Upper lobe of left lung (tissue), 6 donors: ENCODE measurements at regions not wholly inside any gene's neighbourhood (a gene's known extent, or its start where the extent isn't known, plus 50 kb on each side); places are given as distances from the start of the nearest gene placed in this dataset.

Experiments
- ATAC-seq, 2 donors: fragments of 200-7000 bp; cut with Tn5 transposase; one replicate each; pipeline ENCODE4 v1.9.1; 2022; ENCODE audit warnings: mild to moderate bottlenecking in 2 of 2, moderate library complexity in 2 of 2; ENCODE audit not compliant: low FRiP score in 2 of 2
- DNase-seq, 2 donors: peaks; one replicate each; pipeline ENCODE4 v3.0.0-alpha.2; 2019 to 2020
- H3K27ac ChIP-seq, 4 donors: fragments of 200-600 bp; sonication (generic); one replicate each; pipeline ENCODE4 v1.5.1; 2016 to 2019
- H3K27me3 ChIP-seq, 4 donors: fragments of 200-600 bp; sonication (generic); one replicate each; pipeline ENCODE4 v1.5.1; 2017 to 2019
- H3K36me3 ChIP-seq, 4 donors: fragments of 200-600 bp; sonication (generic); one replicate each; pipeline ENCODE4 v1.5.1; 2016 to 2019
- H3K4me1 ChIP-seq, 4 donors: fragments of 200-600 bp; sonication (generic); one replicate each; pipeline ENCODE4 v1.5.1; 2018 to 2019
- H3K4me3 ChIP-seq, 4 donors: fragments of 200-600 bp; sonication (generic); one replicate each; pipeline ENCODE4 v1.5.1; 2017 to 2019; ENCODE audit warnings: mild to moderate bottlenecking in 2 of 4, moderate library complexity in 1 of 4
- H3K9me3 ChIP-seq, 4 donors: fragments of 200-600 bp; sonication (generic); one replicate each; pipeline ENCODE4 v1.5.1; 2018 to 2019
- CTCF ChIP-seq, 6 experiments: fragments of 450-650 bp in 4 of 6; fragments of 200-600 bp in 2 of 6; sonication (generic) in 2 of 6; IDR thresholded peaks; one replicate each; pipeline ENCODE4 v1.5.1; 2016 to 2019; ENCODE audit warnings: antibody characterized with exemption in 6 of 6
- EP300 ChIP-seq, 4 donors: sonication (generic); formaldehyde crosslinking; IDR thresholded peaks; one replicate each; pipeline ENCODE4 v1.5.1; 2017; ENCODE audit warnings: antibody characterized with exemption in 4 of 4, control low read depth in 2 of 4
- POLR2A ChIP-seq, 4 donors: fragments of 450-650 bp; IDR thresholded peaks; one replicate each; pipeline ENCODE4 v1.5.1; 2016 to 2017; ENCODE audit warnings: antibody characterized with exemption in 4 of 4, mild to moderate bottlenecking in 2 of 4
- POLR2AphosphoS5 ChIP-seq, 2 donors: sonication (generic); formaldehyde crosslinking; IDR thresholded peaks; one replicate each; pipeline ENCODE4 v1.5.1; 2017; ENCODE audit warnings: antibody characterized with exemption in 2 of 2
- WGBS, 2 donors: methylation state at CpG; one replicate each; pipeline ENCODE4 v1.1.5; 2017 to 2018; 5-methylcytosine and 5-hydroxymethylcytosine counted together
- donor health status: DM: no; HTN: no; CAD: no; lungs with moderate emphysema.
- donor health status: DM: no; HTN: yes; CAD: no; lungs with severe emphysema.

DNA sequence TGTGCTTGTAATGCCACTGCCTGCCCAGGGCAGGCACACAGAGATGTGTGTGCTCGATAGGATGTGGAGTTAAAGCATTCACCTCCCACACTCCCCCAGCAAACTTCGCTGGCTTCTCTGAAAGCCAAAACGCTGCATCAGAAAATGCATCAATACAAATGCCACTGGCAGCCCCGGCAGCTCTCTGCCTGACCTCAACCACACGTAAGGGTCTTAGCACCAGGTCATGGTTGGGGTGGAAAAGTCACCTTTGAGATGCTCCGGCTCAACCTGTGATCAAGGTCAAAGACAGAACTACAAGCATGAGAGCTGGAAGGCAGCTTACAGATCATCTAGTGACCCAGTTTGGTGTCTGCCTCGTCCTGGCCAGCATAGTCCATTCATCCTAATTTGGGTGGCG lies 114.4 kb upstream of the NANOS1 start:
- TF ChIP-seq CTCF (IDR thresholded peaks at IDR 0.05), result no peak
- H3K27me3 ChIP-seq, result no peaks in the 10 kb centered on the region
- WGBS, 2 donors, result 81 to 83% methylated on average over 4 to 8 of the region's 8 CpGs

DNA sequence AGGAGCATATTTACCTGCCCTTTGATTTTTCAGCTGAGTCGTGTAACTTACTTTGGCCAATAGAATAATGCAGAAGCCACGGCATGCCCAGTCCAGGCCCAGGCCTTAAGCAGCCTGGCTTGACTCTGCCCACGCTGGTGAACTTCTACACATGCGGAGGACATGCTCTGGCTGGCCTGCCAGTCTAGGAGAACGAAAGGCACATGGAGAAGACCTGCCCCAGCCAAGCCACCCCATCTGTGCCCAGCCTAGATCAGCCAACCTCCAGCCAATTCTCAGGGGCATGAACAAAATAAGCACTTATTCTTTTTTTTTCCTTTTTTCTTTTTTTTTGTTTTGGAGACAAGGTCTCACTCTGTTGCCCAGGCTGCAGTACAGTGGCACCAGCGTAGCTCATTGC lies 112.7 kb upstream of the NANOS1 start:
- no peak for TF ChIP-seq POLR2A (IDR thresholded peaks at IDR 0.05)
- no peak for TF ChIP-seq CTCF (IDR thresholded peaks at IDR 0.05)
- TF ChIP-seq POLR2AphosphoS5 (IDR thresholded peaks at IDR 0.05), result no peak
- no peak for TF ChIP-seq EP300 (IDR thresholded peaks at IDR 0.05)
- no peaks in the 10 kb centered on the region for H3K27me3 ChIP-seq
- 89 to 91% methylated on average over 6 of the region's 6 CpGs for WGBS, 2 donors
- H3K36me3 ChIP-seq, result no peaks in the 10 kb centered on the region
- H3K27ac ChIP-seq, result no peak overlapping the region
- H3K9me3 ChIP-seq, result no peaks in the 10 kb centered on the region
- DNase-seq, result no peak
- H3K4me3 ChIP-seq, result no peak overlapping the region
- no peaks in the 10 kb centered on the region for H3K4me1 ChIP-seq
- no peak for ATAC-seq

More for the DNA sequence above, 114.4 kb upstream of the NANOS1 start:
- H3K36me3 ChIP-seq, result no peaks in the 10 kb centered on the region
- H3K27ac ChIP-seq, result no peak overlapping the region
- DNase-seq, result no peak
- no peak for ATAC-seq
- H3K4me3 ChIP-seq, result no peak overlapping the region
- H3K9me3 ChIP-seq, result no peaks in the 10 kb centered on the region
- H3K4me1 ChIP-seq, result no peaks in the 10 kb centered on the region

GRCh38 chr10:118917701-118918100 lies 111.8 kb upstream of the NANOS1 start:
- H3K4me1 ChIP-seq, result no peaks in the 10 kb centered on the region
- H3K9me3 ChIP-seq, result no peaks in the 10 kb centered on the region
- no peaks in the 10 kb centered on the region for H3K36me3 ChIP-seq
- no peak overlapping the region for H3K27ac ChIP-seq
- WGBS, 2 donors, result 77 to 86% methylated on average over 7 of the region's 7 CpGs
- no peak for DNase-seq
- ATAC-seq, result no peak
- no peaks in the 10 kb centered on the region for H3K27me3 ChIP-seq
- H3K4me3 ChIP-seq, result no peak overlapping the region
- TF ChIP-seq EP300 (IDR thresholded peaks at IDR 0.05) (no peak), CTCF (IDR thresholded peaks at IDR 0.05) (no peak), POLR2AphosphoS5 (IDR thresholded peaks at IDR 0.05) (no peak), POLR2A (IDR thresholded peaks at IDR 0.05) (no peak)

GRCh38 chr10:118918116-118918515 lies 111.4 kb upstream of the NANOS1 start:
- Histone ChIP-seq H3K4me3 (no peak overlapping the region), H3K36me3 (no peaks in the 10 kb centered on the region), H3K27ac (no peak overlapping the region), H3K27me3 (no peaks in the 10 kb centered on the region), H3K4me1 (no peaks in the 10 kb centered on the region), H3K9me3 (no peaks in the 10 kb centered on the region)
- DNase-seq, result no peak
- TF ChIP-seq POLR2AphosphoS5 (IDR thresholded peaks at IDR 0.05) (no peak), CTCF (IDR thresholded peaks at IDR 0.05) (no peak), EP300 (IDR thresholded peaks at IDR 0.05) (no peak), POLR2A (IDR thresholded peaks at IDR 0.05) (no peak)
- ATAC-seq, result no peak
- WGBS, 2 donors, result 74 to 80% methylated on average over 5 of the region's 5 CpGs

GRCh38 chr10:118918587-118918986 lies 110.9 kb upstream of the NANOS1 start:
- Histone ChIP-seq H3K4me3 (no peak overlapping the region), H3K9me3 (no peaks in the 10 kb centered on the region), H3K27me3 (no peaks in the 10 kb centered on the region), H3K27ac (no peak overlapping the region), H3K36me3 (no peaks in the 10 kb centered on the region), H3K4me1 (no peaks in the 10 kb centered on the region)
- TF ChIP-seq POLR2AphosphoS5 (IDR thresholded peaks at IDR 0.05) (no peak), CTCF (IDR thresholded peaks at IDR 0.05) (no peak), EP300 (IDR thresholded peaks at IDR 0.05) (no peak), POLR2A (IDR thresholded peaks at IDR 0.05) (no peak)
- DNase-seq, result no peak
- WGBS, 2 donors, result 63 to 71% methylated on average over 3 of the region's 3 CpGs
- no peak for ATAC-seq
